Ectodermal cell (in vitro differentiated cells): ENCODE measurements at regions not wholly inside any gene's neighbourhood (a gene's known extent, or its start where the extent isn't known, plus 50 kb on each side); places are given as distances from the start of the nearest gene placed in this dataset.
"Not testable (repeated sequence)": the region's sequence is repeated elsewhere in the genome, so short reads cannot be mapped to it uniquely, and the experiment has no call there.

Source experiments
- H3K27ac ChIP-seq: 2 replicates; pipeline ENCODE4 v1.7.0; 2013; ENCODE audit warnings: mild to moderate bottlenecking, low read depth, low read length; ENCODE audit not compliant: insufficient read depth, poor library complexity, severe bottlenecking
- H3K27me3 ChIP-seq: 2 replicates; pipeline ENCODE4 v1.7.0; 2013; ENCODE audit warnings: mild to moderate bottlenecking, low read length; ENCODE audit not compliant: insufficient read depth, control insufficient read depth, poor library complexity, severe bottlenecking
- H3K36me3 ChIP-seq: one replicate; pipeline ENCODE4 v1.7.0; 2013; ENCODE audit warnings: low read length; ENCODE audit not compliant: control insufficient read depth, insufficient read depth
- H3K4me1 ChIP-seq: one replicate; pipeline ENCODE4 v1.7.0; 2013; ENCODE audit warnings: low read length; ENCODE audit not compliant: control insufficient read depth, insufficient read depth
- H3K4me3 ChIP-seq: 2 replicates; pipeline ENCODE4 v1.7.0; 2013; ENCODE audit warnings: low read depth, low read length, control low read depth; ENCODE audit not compliant: insufficient read depth
- H3K9me3 ChIP-seq: 2 replicates; pipeline ENCODE4 v1.7.0; 2013; ENCODE audit warnings: mild to moderate bottlenecking, low read length, moderate library complexity; ENCODE audit not compliant: control insufficient read depth
- WGBS, 2 experiments: methylation state at CpG; one replicate each; pipeline ENCODE4 v1.1.7; 2013; ENCODE audit warnings: missing lambda C conversion rate in 2 of 2; 5-methylcytosine and 5-hydroxymethylcytosine counted together

GRCh38 chr3:110413807-110414748, 657.5 kb upstream of the NECTIN3 start:
- no peaks in the 10 kb centered on the region for H3K36me3 ChIP-seq
- H3K27me3 ChIP-seq, result no peaks in the 10 kb centered on the region
- WGBS, 2 experiments, result 61 to 98% methylated on average over 2 to 3 of the region's 4 CpGs
- H3K4me3 ChIP-seq, result no peak overlapping the region
- no peaks in the 10 kb centered on the region for H3K4me1 ChIP-seq
- no peaks in the 10 kb centered on the region for H3K9me3 ChIP-seq
- H3K27ac ChIP-seq, result no peak overlapping the region

GRCh38 chr3:110414855-110415254, 656.8 kb upstream of the NECTIN3 start:
- Histone ChIP-seq H3K36me3 (no peaks in the 10 kb centered on the region), H3K4me1 (no peaks in the 10 kb centered on the region), H3K27ac (no peak overlapping the region), H3K27me3 (no peaks in the 10 kb centered on the region), H3K9me3 (no peaks in the 10 kb centered on the region), H3K4me3 (no peak overlapping the region)
- WGBS, 2 experiments, result 87 to 88% methylated on average over 3 of the region's 3 CpGs

- H3K4me1 ChIP-seq, result no peaks in the 10 kb centered on the region
- WGBS, 2 experiments, result 80 to 88% methylated on average over 2 of the region's 2 CpGs
- H3K4me3 ChIP-seq, result no peak overlapping the region
- H3K36me3 ChIP-seq, result no peaks in the 10 kb centered on the region
- no peaks in the 10 kb centered on the region for H3K9me3 ChIP-seq
- H3K27ac ChIP-seq, result no peak overlapping the region
- H3K27me3 ChIP-seq, result no peaks in the 10 kb centered on the region
Observed at GRCh38 chr3:110419096-110419495, 652.5 kb upstream of the NECTIN3 start.

GRCh38 chr3:110419601-110420000, 652.0 kb upstream of the NECTIN3 start:
- no peak overlapping the region for H3K4me3 ChIP-seq
- WGBS, 2 experiments, result 92 to 96% methylated on average over 1 of the region's 2 CpGs

GRCh38 chr3:110420158-110420641, 651.4 kb upstream of the NECTIN3 start:
- H3K9me3 ChIP-seq, result no peaks in the 10 kb centered on the region
- no peak overlapping the region for H3K27ac ChIP-seq
- H3K36me3 ChIP-seq, result no peaks in the 10 kb centered on the region
- H3K4me3 ChIP-seq, result no peak overlapping the region
- 97% methylated on average over 3 of the region's 3 CpGs for WGBS, 2 experiments
- H3K27me3 ChIP-seq, result no peaks in the 10 kb centered on the region
- H3K4me1 ChIP-seq, result no peaks in the 10 kb centered on the region

More at GRCh38 chr3:110419601-110420000, 652.0 kb upstream of the NECTIN3 start:
- no peaks in the 10 kb centered on the region for H3K4me1 ChIP-seq
- no peaks in the 10 kb centered on the region for H3K9me3 ChIP-seq
- no peak overlapping the region for H3K27ac ChIP-seq
- no peaks in the 10 kb centered on the region for H3K27me3 ChIP-seq
- no peaks in the 10 kb centered on the region for H3K36me3 ChIP-seq

- Histone ChIP-seq H3K36me3 (no peaks in the 10 kb centered on the region), H3K27ac (no peak overlapping the region), H3K9me3 (no peaks in the 10 kb centered on the region), H3K27me3 (no peaks in the 10 kb centered on the region), H3K4me1 (no peaks in the 10 kb centered on the region), H3K4me3 (no peak overlapping the region)
- 96% methylated on average over 2 of the region's 2 CpGs for WGBS, 2 experiments
Observed at GRCh38 chr3:110423276-110423675, 648.3 kb upstream of the NECTIN3 start.

- H3K4me3 ChIP-seq, result no peak overlapping the region
- no peak overlapping the region for H3K27ac ChIP-seq
- no peaks in the 10 kb centered on the region for H3K36me3 ChIP-seq
- H3K27me3 ChIP-seq, result no peaks in the 10 kb centered on the region
- no peaks in the 10 kb centered on the region for H3K4me1 ChIP-seq
- H3K9me3 ChIP-seq, result no peaks in the 10 kb centered on the region
- WGBS, 2 experiments, result 88 to 100% methylated on average over 1 of the region's 1 CpG
Observed at GRCh38 chr3:110430146-110430545, 641.5 kb upstream of the NECTIN3 start.

GRCh38 chr3:110436209-110436608, 635.4 kb upstream of the NECTIN3 start:
- H3K36me3 ChIP-seq, result no peaks in the 10 kb centered on the region
- no peak overlapping the region for H3K27ac ChIP-seq
- no peaks in the 10 kb centered on the region for H3K4me1 ChIP-seq
- 94 to 98% methylated on average over 3 of the region's 3 CpGs for WGBS, 2 experiments
- no peak overlapping the region for H3K4me3 ChIP-seq
- no peaks in the 10 kb centered on the region for H3K9me3 ChIP-seq
- H3K27me3 ChIP-seq, result no peaks in the 10 kb centered on the region

GRCh38 chr3:110440066-110440653, 631.5 kb upstream of the NECTIN3 start:
- not testable (repeated sequence) for H3K36me3 ChIP-seq, H3K27me3 ChIP-seq, H3K27ac ChIP-seq, H3K9me3 ChIP-seq, H3K4me3 ChIP-seq, H3K4me1 ChIP-seq
- WGBS, 2 experiments, result 86 to 88% methylated on average over 29 to 30 of the region's 30 CpGs

GRCh38 chr3:110454066-110454465, 617.5 kb upstream of the NECTIN3 start:
- Histone ChIP-seq H3K9me3 (no peaks in the 10 kb centered on the region), H3K27ac (no peak overlapping the region), H3K27me3 (no peaks in the 10 kb centered on the region), H3K4me3 (no peak overlapping the region), H3K36me3 (no peaks in the 10 kb centered on the region), H3K4me1 (no peaks in the 10 kb centered on the region)
- WGBS, 2 experiments, result 96 to 98% methylated on average over 4 of the region's 4 CpGs
